GM12878 (cell line): ENCODE measurements at regions not wholly inside any gene's neighbourhood (a gene's known extent, or its start where the extent isn't known, plus 50 kb on each side); places are given as distances from the start of the nearest gene placed in this dataset.

Source experiments
- ATAC-seq: fragments of 200-7000 bp; cut with Tn5 transposase; 3 replicates; pipeline ENCODE4 v1.9.1; 2020; ENCODE audit warnings: mild to moderate bottlenecking, moderate library complexity
- BruUV-seq: library from RNA; stranded (reverse); fragments of 400-500 nt; replicated peaks from 2 replicates; lab custom pipeline; 2021; lab: Mats Ljungman, UMichigan
- CTCF ChIA-PET: fragments of 300-600 bp; sonication (Branson Sonifier 250); formaldehyde crosslinking; extraction: SDS; loops from one replicate; lab custom pipeline; 2021; ENCODE audit warnings: inconsistent platforms; lab: Yijun Ruan, JAX
- POLR2A ChIA-PET: fragments of 350-600 bp; formaldehyde crosslinking; extraction: SDS; loops from one replicate; lab custom pipeline; 2021; ENCODE audit warnings: inconsistent platforms; lab: Charles Lee
- RAD21 ChIA-PET: fragments of 300-600 bp; sonication (Branson Sonifier 250); formaldehyde crosslinking; loops from one replicate; lab custom pipeline; 2023; ENCODE audit warnings: antibody characterized with exemption; ENCODE audit not compliant: unreplicated experiment; lab: Charles Lee
- SMC1A ChIA-PET: fragments of 300-600 bp; sonication (Branson Sonifier 250); formaldehyde crosslinking; loops from one replicate; lab custom pipeline; 2023; ENCODE audit not compliant: unreplicated experiment, uncharacterized antibody; lab: Charles Lee
- DNase-seq: peaks from one replicate; pipeline ENCODE4 v3.0.0-alpha.2; 2011; ENCODE audit warnings: low read depth, low spot score
- FAIRE-seq: peaks from 3 replicates; lab custom pipeline; 2011; peaks lifted over from hg19 to GRCh38; lab: Jason Lieb, UNC
- H2AFZ ChIP-seq: 2 replicates; pipeline ENCODE4 v1.6.0; 2011; ENCODE audit warnings: low read depth, low read length, control low read depth; ENCODE audit not compliant: control insufficient read depth
- H3K27ac ChIP-seq: 2 replicates; pipeline ENCODE4 v1.5.1; 2011; ENCODE audit warnings: control low read depth; ENCODE audit not compliant: control insufficient read depth, insufficient read depth
- H3K27me3 ChIP-seq, 2 experiments: replicated peaks in 1 of 2; 2 replicates each; pipeline versions ENCODE4 v1.6.0 to v1.6.1; 2011; ENCODE audit warnings: low read length in 1 of 2; ENCODE audit not compliant: control insufficient read depth in 2 of 2, insufficient read depth in 2 of 2
- H3K36me3 ChIP-seq, 2 experiments: 2 replicates each; pipeline ENCODE4 v1.5.1; 2011; ENCODE audit warnings: low read length in 1 of 2; ENCODE audit not compliant: control insufficient read depth in 2 of 2, insufficient read depth in 2 of 2
- H3K4me1 ChIP-seq: 2 replicates; pipeline ENCODE4 v1.6.1; 2011; ENCODE audit warnings: mild to moderate bottlenecking, low read length, moderate library complexity, mixed read lengths; ENCODE audit not compliant: control insufficient read depth, insufficient read depth
- H3K4me2 ChIP-seq: 2 replicates; pipeline ENCODE4 v1.6.0; 2011; ENCODE audit warnings: control low read depth; ENCODE audit not compliant: control insufficient read depth, insufficient read depth
- H3K4me3 ChIP-seq: fragments of 200-600 bp; sonication (generic); 2 replicates; pipeline ENCODE4 v1.5.1; 2016
- H3K79me2 ChIP-seq: 2 replicates; pipeline ENCODE4 v1.6.0; 2011; ENCODE audit warnings: low read length; ENCODE audit not compliant: control insufficient read depth, insufficient read depth
- H3K9ac ChIP-seq: 2 replicates; pipeline ENCODE4 v1.8.0; 2011; ENCODE audit warnings: low read length, control low read depth, mixed read lengths; ENCODE audit not compliant: control insufficient read depth, insufficient read depth
- H3K9me3 ChIP-seq: replicated peaks from 3 replicates; pipeline ENCODE4 v1.5.1; 2011; ENCODE audit warnings: mild to moderate bottlenecking, low read length; ENCODE audit not compliant: control insufficient read depth, insufficient read depth
- H4K20me1 ChIP-seq: 2 replicates; pipeline ENCODE4 v1.6.0; 2011; ENCODE audit not compliant: control insufficient read depth, insufficient read depth
- CHD2 ChIP-seq: IDR thresholded peaks from 2 replicates; pipeline ENCODE4 v1.6.1; 2011; ENCODE audit warnings: low read depth, low read length, improper control_type of control experiment, borderline replicate concordance
- EP300 ChIP-seq, 2 experiments: fragments of 150-350 bp in 1 of 2; IDR thresholded peaks; 2 replicates each; pipeline ENCODE4 v1.6.1; 2011 to 2012; ENCODE audit warnings: low read depth in 2 of 2, low read length in 2 of 2, borderline replicate concordance in 1 of 2, improper control_type of control experiment in 1 of 2, inconsistent platforms in 1 of 2; ENCODE audit not compliant: control insufficient read depth in 1 of 2
- POLR2A ChIP-seq: IDR thresholded peaks from 2 replicates; pipeline ENCODE4 v1.6.1; 2011; ENCODE audit warnings: low read depth, mild to moderate bottlenecking, low read length
- PRDM15 ChIP-seq: fragments of 450-650 bp; formaldehyde crosslinking; IDR thresholded peaks from 2 replicates; pipeline ENCODE4 v1.4.0; 2020; ENCODE audit warnings: mild to moderate bottlenecking, moderate library complexity
- SKIL ChIP-seq: fragments of 450-650 bp; IDR thresholded peaks from 2 replicates; pipeline ENCODE4 v1.6.1; 2017; ENCODE audit warnings: mild to moderate bottlenecking, low read depth, inconsistent platforms; ENCODE audit not compliant: poor library complexity, severe bottlenecking
- SMC3 ChIP-seq: IDR thresholded peaks from 2 replicates; pipeline ENCODE4 v1.6.1; 2011; ENCODE audit warnings: low read length, improper control_type of control experiment, borderline replicate concordance
- STAT3 ChIP-seq: IDR thresholded peaks from 2 replicates; pipeline ENCODE4 v1.6.1; 2011; ENCODE audit warnings: low read depth, low read length, improper control_type of control experiment
- TAF1 ChIP-seq: IDR thresholded peaks from 2 replicates; pipeline ENCODE4 v1.6.1; 2011; ENCODE audit warnings: mild to moderate bottlenecking, low read depth, low read length, borderline replicate concordance
- ZNF207 ChIP-seq: fragments of 450-650 bp; IDR thresholded peaks from 2 replicates; pipeline ENCODE4 v1.6.1; 2014; ENCODE audit warnings: antibody characterized with exemption, mild to moderate bottlenecking, borderline replicate concordance
- ZNF274 ChIP-seq: IDR thresholded peaks from one replicate; pipeline ENCODE4 v1.8.0; 2011; ENCODE audit not compliant: insufficient read length, insufficient read depth
- WGBS: methylation state at CpG from one replicate; pipeline ENCODE4 v1.1.6; 2016; ENCODE audit warnings: low lambda C conversion rate; ENCODE audit not compliant: insufficient replicate concordance, insufficient coverage; ENCODE audit errors: missing lambda C conversion rate; 5-methylcytosine and 5-hydroxymethylcytosine counted together
- in situ Hi-C: fragments of 300-500 bp; cut with MboI; formaldehyde crosslinking; loops from 9 replicates; pipeline ENCODE4 v1.14.3; 2018; ENCODE audit warnings: mixed read lengths
- intact Hi-C: fragments of 100-400 bp; cut with micrococcal nuclease; formaldehyde crosslinking; loops from one replicate; pipeline ENCODE4 v1.14.2; 2022; ENCODE audit not compliant: unreplicated experiment
- TF ChIP-seq, protein P1 (sequence below): IDR thresholded peaks from 2 replicates; pipeline ENCODE4 v1.6.1; 2012; ENCODE audit warnings: mild to moderate bottlenecking, low read depth, low read length

GRCh38 chr1:113012149-113012548, 56.2 kb upstream of the SLC16A1 start (continued):
- TF ChIP-seq SKIL (no peak), STAT3 (no peak), CHD2 (no peak), POLR2A (no peak), PRDM15 (no peak)

- no peak overlapping the region for H3K9ac ChIP-seq
- in situ Hi-C loops (no loop called here), intact Hi-C loops (no loop called here)
- 72% methylated on average over 2 of the region's 2 CpGs for WGBS
- no peaks in the 10 kb centered on the region for H3K9me3 ChIP-seq
- H3K27me3 ChIP-seq: no peaks in the 10 kb centered on the region
- ChIA-PET POLR2A (interaction anchor here (0.6 to 1.1 kb wide), 4 partner anchors 15 to 207 kb away, joined by 3 to 7 read pairs (median 4); no protein-coding TSS in a partner anchor), SMC1A (interaction anchor here (0.6 to 2.2 kb wide), 6 partner anchors 10 to 279 kb away, joined by 3 to 7 read pairs (median 4); no protein-coding TSS in a partner anchor), RAD21 (no interaction called here), CTCF (interaction anchor here (0.8 to 1.2 kb wide), 3 partner anchors 28 to 59 kb away, joined by 3 read pairs; partner anchors contain the start of gene LRIG2)
- FAIRE-seq (no peak), DNase-seq (no peak), ATAC-seq (peak; percentile 41; the same call in 2 of the 3 replicates)
- H3K27ac ChIP-seq: no peak overlapping the region
- H2AFZ ChIP-seq: no peak overlapping the region
- no peaks in the 10 kb centered on the region for H4K20me1 ChIP-seq
- no peaks in the 10 kb centered on the region for H3K4me1 ChIP-seq
- H3K4me3 ChIP-seq: no peak overlapping the region
- H3K4me2 ChIP-seq: no peak overlapping the region
- H3K36me3 ChIP-seq: peaks cover 0 to 2% of the 10 kb centered on the region in 2 experiments; a peak in 1 of 4 replicates
- no peaks in the 10 kb centered on the region for H3K79me2 ChIP-seq
- BruUV-seq: no TSS peak
- TF ChIP-seq TAF1 (no peak), ZNF207 (no peak), SMC3 (no peak), EP300 (IDR thresholded peaks at IDR 0.05; ENCODE audit: borderline replicate concordance in 1 of 2, control insufficient read depth in 1 of 2, low read depth in 2 of 2, low read length in 2 of 2) (no peak), ZNF274 (no peak)
- TF ChIP-seq, protein P1, sequence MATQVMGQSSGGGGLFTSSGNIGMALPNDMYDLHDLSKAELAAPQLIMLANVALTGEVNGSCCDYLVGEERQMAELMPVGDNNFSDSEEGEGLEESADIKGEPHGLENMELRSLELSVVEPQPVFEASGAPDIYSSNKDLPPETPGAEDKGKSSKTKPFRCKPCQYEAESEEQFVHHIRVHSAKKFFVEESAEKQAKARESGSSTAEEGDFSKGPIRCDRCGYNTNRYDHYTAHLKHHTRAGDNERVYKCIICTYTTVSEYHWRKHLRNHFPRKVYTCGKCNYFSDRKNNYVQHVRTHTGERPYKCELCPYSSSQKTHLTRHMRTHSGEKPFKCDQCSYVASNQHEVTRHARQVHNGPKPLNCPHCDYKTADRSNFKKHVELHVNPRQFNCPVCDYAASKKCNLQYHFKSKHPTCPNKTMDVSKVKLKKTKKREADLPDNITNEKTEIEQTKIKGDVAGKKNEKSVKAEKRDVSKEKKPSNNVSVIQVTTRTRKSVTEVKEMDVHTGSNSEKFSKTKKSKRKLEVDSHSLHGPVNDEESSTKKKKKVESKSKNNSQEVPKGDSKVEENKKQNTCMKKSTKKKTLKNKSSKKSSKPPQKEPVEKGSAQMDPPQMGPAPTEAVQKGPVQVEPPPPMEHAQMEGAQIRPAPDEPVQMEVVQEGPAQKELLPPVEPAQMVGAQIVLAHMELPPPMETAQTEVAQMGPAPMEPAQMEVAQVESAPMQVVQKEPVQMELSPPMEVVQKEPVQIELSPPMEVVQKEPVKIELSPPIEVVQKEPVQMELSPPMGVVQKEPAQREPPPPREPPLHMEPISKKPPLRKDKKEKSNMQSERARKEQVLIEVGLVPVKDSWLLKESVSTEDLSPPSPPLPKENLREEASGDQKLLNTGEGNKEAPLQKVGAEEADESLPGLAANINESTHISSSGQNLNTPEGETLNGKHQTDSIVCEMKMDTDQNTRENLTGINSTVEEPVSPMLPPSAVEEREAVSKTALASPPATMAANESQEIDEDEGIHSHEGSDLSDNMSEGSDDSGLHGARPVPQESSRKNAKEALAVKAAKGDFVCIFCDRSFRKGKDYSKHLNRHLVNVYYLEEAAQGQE: no peak
Observed at GRCh38 chr1:113013823-113014222, 57.8 kb upstream of the SLC16A1 start.
